Cerebellar cortex (tissue), 1 donor: ENCODE measurements at regions not wholly inside any gene's neighbourhood (a gene's known extent, or its start where the extent isn't known, plus 50 kb on each side); places are given as distances from the start of the nearest gene placed in this dataset.
"Not testable (repeated sequence)": the region's sequence is repeated elsewhere in the genome, so short reads cannot be mapped to it uniquely, and the experiment has no call there.

ENCODE experiments used
- DNase-seq: peaks from one replicate; pipeline ENCODE4 v3.0.0-alpha.2; 2015; ENCODE audit warnings: low spot score

- no peak for DNase-seq
Measured at GRCh38 chr18:38690626-38691025, 1125.0 kb upstream of the CELF4 start.

DNA sequence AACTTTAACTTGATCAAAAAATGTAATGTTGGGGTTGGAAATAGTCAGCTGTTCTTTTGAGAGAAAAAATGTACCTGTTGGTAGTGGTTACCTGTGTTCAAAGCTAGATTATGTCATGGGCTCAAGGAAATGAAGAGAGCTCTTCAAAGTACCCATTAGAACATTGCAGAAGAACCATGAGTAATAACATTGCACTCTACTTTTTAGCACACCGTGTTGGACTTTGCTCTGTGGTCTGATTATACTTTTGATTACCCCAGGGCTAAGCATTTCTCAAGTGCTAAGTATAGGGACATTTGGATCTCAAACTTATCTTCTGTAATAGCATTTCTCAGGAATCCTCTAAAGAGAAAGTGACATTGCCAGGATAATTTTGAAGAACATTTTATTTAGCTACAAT, 1122.8 kb upstream of the CELF4 start:
- no peak for DNase-seq

GRCh38 chr18:38670486-38670885, 1104.9 kb upstream of the CELF4 start:
- DNase-seq: no peak

- no peak for DNase-seq
Measured at GRCh38 chr18:38664929-38665328, 1099.3 kb upstream of the CELF4 start.

DNA sequence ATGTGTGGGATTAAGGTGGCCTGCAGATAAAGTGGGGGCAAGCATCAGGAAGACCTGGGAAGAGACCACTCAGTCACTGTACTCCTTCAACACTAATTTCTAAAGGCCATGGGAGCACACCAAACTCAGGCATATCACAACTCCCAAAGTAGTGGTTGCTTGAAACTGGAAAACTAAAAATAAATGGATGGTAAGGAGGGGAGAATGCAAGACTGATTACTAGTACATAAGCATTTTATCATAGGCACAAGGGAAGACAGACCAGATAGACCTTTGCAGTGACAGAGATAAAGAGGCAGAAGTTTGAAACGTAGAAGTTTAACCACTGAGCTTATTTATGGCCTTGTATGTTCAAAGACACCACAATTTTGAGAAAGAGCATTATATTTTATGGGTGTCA, 1098.1 kb upstream of the CELF4 start:
- DNase-seq: no peak

GRCh38 chr18:38663270-38663669, 1097.7 kb upstream of the CELF4 start:
- DNase-seq: no peak

DNA sequence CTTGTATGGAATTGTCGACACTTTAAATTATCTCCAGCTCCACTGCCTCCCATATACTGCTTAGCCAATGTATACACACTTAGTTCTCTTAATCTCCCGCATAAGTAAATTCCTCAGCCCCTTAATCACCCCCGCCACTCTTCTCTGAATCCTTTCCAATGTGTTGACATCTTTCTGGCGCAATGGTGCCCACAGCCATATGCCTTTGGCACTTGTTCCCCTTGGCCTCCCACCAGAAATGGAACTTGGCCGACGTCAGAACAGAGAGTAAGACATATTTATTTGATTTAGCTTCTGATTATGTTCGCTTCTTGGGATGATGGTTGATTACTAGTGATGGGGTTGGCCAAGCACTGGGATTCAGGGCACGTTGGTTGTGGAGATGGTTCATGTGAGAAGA, 1089.3 kb upstream of the CELF4 start:
- DNase-seq: peak; percentile 91

GRCh38 chr18:38651736-38652135, 1086.1 kb upstream of the CELF4 start:
- peak; percentile 56 for DNase-seq

DNA sequence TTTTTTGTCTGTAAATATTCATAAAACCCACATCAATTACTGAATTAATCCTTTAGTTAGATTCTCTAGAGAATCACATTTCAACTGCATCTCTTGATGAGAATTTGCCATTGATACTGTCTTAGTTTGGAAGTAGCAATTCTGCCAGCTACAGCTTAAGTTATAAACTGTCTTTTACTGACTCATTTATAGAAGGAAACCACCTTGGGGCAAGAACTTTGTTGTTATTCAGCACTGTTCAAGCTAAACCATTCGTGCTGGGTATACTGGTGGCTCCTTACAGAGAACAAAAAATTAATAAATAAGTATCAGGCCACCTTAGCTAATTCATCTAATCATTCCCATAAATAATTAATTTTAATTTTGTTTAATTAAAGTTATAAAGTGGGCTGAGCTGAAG, 1082.6 kb upstream of the CELF4 start:
- no peak for DNase-seq

- DNase-seq: no peak
Measured at GRCh38 chr18:38646296-38646695, 1080.7 kb upstream of the CELF4 start.

DNA sequence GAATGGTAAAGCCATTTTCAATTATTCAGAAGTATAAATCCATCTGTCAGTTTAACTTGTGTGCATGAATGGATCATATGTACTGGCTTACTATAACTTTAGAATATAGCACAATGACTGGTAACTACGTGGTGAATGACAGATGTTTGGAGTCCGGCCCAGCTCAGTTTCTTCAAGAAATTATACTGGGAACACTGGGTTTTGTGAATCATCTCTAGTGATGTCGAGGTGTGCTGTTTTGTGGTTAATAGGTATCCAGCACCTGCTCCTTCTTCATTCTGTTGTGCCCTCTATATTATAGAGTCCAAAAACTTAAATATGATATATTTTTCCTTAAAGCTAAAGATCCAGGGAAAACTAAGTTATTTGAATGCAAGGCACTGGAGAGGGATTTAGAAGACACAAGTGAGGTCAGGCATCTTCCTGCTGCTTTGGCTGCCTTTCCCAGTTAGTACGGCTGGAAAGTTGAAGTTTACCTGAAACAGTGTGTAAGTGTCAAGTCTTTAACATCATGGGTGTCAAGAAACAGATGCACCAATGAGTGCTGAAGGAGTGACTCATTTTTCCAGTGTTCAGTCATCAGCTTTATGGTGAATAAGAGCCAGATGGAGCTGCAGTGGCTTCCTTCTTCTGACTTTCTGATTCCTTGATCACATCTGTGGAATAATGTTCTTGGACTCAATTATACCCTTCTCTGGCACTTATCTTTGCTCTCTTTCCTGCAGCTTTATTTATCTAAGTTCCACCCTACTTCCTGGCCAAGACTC, 1079.5 kb upstream of the CELF4 start:
- DNase-seq: no peak

DNA sequence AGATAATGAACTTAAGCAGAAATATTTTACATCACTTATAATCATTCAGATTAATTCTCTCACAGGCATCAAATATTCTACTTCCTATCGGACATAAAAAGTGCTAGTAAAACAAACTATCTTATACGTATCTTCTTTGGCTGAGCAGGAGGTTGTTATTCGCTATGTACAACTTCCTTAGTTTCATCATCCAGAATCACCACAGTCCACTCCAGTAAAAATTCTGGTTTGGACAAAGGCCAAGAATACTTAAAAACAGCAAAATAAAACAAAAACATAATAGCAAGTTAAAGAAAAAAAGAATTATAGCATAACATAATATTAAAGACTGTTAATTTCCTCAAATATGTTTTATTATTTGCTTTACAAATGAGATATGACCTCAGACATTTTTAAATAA, 1077.1 kb upstream of the CELF4 start:
- no peak for DNase-seq

- DNase-seq: not testable (repeated sequence)
Measured at GRCh38 chr18:38639700-38640099, 1074.1 kb upstream of the CELF4 start.

DNA sequence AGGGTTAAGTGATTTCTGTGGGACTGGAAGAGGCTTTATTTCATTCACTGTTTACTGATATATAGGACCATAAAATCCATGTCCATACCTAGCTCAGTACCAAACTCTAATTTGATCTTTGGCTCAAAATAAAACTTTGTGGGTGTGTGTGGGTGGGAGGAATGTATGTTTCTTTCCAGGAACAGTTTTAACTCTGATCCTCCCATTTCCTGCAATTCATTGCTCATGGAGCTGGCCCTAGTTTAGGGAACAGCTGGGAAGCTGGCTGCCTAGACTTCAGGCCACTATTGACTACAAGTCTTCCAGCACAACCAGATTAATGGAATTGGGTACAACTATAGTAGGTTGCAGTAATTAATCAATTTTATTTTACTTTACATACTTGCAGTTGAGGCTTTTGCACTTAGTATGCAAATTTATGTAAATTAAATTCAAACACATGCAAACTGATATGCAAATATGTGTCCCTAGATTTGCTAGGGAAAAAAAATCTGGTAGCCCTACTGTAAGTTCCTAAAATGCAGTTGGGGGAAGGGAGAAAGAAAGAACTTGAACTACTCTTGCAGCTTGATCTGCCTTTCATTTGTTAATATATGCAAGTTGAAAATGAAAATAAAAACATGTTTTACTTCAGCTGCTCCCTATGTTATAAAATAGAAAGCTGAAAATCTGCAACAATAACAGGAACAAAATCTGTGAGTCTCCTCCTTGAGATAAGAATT, 1070.3 kb upstream of the CELF4 start:
- DNase-seq: no peak

DNA sequence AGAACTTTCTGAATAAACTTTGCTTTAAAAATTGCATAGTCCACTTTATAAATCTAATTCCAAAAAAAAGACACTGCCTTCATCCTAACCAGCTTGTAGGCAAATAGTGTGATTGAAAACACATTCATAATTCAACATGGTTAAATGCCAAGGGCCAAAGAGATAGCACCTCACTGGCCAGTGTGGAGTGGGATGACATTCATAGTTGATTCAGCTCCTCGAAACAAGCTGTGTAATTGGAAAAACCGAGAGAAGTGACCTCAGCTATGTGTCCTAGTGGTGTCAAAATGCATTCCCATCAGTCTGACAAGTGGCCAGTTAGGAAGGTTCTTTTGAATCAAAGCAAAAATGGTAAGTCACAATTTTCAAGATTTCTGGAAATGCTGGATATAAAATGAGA, 1068.5 kb upstream of the CELF4 start:
- DNase-seq: no peak

- no peak for DNase-seq
Measured at GRCh38 chr18:38633333-38633732, 1067.7 kb upstream of the CELF4 start.

DNA sequence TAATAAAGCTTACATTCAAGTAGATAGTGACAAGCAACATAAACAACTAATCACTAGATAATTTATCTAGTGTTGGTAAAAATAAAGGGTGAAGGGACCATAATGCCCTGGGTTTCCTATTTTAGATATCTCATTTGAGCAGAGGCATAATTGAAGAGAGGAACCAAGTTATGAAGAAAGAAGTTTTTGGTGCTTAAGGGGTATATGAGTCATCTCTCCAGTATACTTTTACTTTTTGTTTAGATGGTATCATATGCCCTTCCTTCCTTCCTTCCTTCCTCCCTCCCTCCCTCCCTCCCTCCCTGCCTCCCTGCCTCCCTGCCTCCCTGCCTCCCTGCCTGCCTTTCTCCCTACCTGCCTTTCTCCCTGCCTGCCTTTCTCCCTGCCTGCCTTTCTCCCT, 1053.5 kb upstream of the CELF4 start:
- DNase-seq: no peak

GRCh38 chr18:38616306-38616705, 1050.7 kb upstream of the CELF4 start:
- no peak for DNase-seq

DNA sequence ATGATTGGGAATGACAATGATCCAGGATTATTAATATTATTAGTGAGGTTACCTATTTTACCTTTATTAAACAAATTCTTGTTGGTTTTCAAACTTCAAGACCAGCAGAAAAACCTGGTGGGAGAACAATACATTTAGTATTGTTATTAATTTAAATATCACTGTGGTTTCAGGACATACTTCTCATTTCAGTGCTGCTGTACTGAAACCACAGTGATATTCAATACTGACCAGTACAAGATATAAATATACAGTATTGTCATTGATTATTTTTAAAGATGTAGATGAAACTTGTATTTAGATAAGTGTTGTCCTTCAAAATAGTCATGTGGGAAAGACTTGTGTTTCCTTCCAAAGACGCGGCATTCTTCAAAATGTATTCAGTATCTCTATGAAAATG, 1047.3 kb upstream of the CELF4 start:
- no peak for DNase-seq

GRCh38 chr18:38611036-38611964, 1045.7 kb upstream of the CELF4 start:
- no peak for DNase-seq

DNA sequence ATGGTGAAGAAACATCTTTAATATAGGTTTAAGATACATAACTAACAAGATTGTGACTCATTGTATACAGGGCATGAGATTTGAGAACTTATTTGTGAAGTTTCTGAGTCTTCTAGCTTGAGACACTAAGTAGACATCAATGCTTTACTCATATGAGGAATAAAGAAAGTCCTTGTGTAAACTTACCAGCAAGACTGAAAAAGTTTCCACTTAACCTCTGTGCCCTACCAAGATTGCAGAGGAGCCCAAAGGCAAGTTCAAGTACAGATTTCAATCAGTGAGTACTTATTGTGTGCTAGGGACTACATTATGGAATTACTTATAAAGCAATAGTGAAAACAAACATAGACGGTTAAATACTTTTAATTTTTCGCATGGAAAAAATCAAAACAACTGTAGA, 1041.2 kb upstream of the CELF4 start:
- no peak for DNase-seq

- no peak for DNase-seq
Measured at GRCh38 chr18:38602341-38602740, 1036.7 kb upstream of the CELF4 start.

DNA sequence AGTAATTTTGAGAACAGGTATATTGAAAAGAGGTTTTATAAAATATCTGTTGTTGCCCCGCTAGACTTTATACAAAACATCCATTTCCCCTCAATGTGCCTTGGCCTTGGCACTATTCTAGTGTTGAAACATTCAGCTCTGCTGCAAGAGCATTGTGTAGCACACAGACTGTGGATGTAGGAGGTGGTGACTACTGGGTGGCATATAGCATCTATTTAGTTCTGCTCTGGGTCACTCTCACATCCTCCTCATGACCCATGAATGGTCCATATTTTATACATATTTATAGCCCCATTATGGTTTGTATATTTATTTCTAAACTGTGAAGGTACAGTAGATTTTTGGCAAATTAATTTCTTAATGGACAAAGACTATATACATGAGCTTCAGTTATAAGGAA, 1022.0 kb upstream of the CELF4 start:
- DNase-seq: no peak
